ENCODE measurements at regions not wholly inside any gene's neighbourhood (a gene's known extent, or its start where the extent isn't known, plus 50 kb on each side); places are given as distances from the start of the nearest gene placed in this dataset.
"Not testable (repeated sequence)": the region's sequence is repeated elsewhere in the genome, so short reads cannot be mapped to it uniquely, and the experiment has no call there.

DNA sequence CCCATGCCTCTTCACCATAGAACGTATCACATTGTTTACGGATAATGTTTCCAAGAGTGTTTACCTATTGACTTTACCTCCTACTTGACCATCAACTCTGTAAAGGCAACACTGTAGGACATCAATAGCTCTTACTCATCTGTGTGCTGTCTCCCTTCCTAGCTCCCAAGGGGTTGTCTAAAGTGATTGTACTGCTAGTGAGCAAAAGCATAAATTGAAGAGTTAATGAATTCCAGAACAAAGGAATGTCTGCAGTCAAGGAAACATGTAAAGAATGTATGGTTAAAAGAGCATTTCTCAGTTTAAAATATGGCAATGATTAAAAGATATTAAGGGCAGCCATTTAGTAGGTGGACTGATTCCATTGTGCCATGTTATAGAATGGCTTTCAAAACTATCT is 985.4 kb downstream of the TBC1D32 start:
- DNase-seq: no peak

DNA sequence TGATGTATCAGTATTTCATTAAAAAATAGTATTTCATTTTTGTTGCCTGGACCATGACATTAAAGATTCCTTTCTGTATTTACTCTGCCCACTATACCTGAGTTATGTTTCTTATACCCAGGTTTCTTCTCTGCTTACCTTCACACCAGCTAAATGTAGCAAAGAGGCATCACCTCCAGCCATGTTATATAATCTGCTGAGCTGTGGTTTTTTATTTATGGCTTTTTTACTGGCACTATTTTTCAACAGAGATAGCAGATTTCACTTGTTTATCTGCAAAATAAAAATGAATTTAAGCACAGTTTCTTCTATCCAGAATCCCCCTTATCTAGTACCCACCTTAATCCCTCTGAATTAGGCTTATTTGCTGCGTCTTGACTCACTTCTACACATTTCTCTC is 979.0 kb upstream of the MAN1A1 start:
- DNase-seq: no peak

DNA sequence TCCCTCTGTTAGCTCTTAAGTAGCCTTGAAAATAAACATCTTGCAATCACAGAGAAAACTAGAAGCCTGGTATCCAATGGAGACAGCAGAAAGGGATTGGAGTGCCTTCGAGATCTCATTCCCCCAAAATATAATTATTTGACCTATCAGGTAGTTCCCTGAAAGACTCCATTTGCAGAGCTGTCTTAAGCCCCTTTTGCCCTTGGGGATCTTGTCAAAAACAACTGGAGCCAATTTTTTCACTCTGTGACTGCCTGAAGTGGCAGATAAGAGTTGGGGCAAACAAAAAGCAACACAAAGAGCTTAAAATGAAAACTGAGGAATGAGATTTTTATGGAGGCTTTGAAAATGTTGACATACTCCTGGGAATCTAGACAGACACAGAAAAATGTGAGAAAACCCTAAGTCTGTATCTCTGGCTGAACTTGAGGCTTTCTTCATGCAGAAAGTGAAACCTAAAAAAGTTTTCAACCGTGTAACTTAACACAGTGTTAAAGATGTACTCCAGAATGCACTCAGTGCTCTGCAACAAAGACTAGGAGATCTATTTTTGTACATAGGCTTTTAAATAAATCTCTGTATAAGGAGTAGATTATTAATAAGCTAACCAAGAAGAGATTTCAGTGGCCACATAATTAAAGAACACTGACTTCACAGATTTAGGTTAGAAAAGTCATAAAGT is 971.1 kb upstream of the MAN1A1 start:
- no peak for DNase-seq

DNA sequence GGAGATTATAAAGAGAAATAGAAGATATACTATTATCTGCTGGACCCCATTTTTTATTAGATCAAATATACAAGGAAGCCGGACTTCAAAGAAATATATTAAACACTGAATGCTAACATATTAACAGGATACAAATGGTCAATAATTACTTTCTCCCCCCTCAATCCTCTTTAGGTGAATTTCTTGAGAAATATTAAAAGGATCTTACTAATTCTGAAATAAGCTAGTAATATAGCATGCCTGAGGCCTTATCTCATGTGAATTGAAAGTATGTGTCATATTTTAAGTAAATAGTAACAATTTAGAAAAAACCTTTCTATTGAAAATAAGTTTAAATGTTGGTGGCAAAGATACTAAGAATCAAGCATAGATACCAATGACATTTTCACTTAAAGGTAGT is 954.7 kb upstream of the MAN1A1 start:
- no peak for DNase-seq

DNA sequence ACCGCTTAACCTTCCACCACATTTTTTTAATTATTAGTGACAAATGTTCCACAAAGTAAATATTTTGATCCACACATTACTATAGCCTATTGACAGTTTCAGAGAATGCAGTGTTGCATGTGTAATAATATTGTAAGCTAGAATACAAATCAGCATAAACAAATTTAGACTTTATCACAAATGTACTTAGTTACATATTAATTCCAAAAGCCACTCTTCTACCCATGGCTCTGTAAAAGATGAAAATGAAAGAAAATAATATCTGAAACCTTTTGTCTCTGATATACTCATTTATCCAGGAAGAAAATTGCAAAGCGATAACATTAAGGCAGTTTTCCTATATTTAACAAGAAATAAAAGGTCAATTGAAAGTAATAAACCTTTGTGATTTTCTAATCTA is 954.0 kb upstream of the MAN1A1 start:
- DNase-seq: no peak

DNA sequence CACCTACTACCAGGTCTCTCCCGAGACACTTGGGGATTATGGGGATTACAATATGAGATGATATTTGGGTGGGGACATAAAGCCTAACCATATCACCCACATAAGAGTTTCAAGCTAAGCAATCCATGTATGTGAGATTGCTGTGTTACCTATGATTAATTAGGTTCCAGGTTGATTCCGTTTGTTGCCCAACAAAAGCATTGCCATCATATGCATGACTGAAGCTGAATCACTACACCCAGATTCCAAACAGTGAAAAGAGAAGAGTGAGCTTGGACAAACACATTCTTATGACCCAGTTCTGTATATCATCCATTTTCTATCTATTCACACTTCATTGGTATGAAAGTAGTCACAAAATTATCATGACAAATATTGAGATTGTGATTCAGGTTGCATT is 952.5 kb upstream of the MAN1A1 start:
- DNase-seq: no peak

DNA sequence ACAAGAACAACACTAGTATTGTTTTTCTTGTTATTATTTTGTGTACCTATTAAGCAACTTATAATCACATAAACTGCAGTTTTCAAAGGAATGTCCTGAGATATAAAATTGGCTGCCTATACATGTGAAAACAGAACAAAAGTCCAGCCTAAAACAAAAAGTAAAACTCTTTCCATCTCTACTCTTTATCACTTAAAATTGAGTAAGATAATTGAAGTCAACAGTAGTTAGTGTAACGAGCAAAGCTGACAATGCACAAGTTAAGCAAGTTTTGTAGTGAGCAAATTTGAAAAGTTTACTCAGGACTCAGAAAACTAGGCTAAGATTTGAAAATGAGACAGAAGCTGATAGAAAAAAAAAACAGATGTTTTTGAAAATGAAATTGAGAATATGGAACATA is 941.4 kb upstream of the MAN1A1 start:
- DNase-seq: no peak

DNA sequence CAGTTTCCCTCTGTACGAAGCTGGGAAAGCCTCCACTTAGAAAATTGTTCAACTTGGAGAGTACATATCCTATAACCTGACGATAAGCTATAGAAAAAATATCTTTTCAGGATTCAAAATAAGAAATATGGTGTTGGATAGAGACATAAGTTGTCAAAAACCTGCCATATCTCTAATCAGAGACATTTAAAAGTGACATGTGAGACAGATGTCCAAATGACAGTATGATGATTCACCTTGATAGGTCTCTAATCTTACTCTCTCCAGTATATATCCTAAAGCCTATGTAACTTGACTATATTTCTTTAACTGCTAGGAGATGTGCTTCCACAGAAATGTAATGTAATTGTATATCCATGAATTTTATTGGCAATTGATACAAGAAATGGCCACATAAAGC is 932.4 kb upstream of the MAN1A1 start:
- no peak for DNase-seq

DNA sequence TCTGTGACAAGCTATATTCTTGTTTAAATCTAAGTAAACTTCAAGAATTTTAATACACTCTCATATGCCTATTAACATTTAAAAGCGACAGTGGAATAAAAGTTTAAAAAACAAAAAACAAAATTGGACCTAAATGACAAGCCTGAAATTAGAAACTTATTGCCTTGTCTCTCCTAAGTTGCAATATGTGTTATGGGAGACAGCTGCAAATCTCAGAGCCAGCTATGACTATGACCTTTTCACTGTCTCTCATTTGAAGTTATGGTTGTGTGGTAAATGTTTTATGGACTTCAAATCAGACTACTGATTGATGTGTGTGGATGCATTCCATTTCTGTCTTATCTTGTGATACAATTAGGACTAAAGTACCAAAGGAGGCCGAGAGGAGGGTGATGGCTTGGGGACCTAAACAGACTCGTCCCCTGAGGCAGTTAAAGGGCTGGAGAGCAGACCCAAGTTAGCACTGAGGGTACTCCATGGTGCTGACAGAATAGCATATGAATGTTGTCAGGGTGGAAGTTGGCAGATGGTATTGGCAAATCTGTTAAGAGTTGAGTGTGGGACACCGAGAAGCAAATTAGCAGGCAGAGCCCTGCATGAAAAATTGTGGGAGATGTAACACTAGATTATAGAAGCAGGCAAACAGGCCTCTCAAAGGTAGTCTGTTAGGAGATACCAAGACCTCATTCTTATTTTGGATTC is 930.1 kb upstream of the MAN1A1 start:
- DNase-seq: no peak

DNA sequence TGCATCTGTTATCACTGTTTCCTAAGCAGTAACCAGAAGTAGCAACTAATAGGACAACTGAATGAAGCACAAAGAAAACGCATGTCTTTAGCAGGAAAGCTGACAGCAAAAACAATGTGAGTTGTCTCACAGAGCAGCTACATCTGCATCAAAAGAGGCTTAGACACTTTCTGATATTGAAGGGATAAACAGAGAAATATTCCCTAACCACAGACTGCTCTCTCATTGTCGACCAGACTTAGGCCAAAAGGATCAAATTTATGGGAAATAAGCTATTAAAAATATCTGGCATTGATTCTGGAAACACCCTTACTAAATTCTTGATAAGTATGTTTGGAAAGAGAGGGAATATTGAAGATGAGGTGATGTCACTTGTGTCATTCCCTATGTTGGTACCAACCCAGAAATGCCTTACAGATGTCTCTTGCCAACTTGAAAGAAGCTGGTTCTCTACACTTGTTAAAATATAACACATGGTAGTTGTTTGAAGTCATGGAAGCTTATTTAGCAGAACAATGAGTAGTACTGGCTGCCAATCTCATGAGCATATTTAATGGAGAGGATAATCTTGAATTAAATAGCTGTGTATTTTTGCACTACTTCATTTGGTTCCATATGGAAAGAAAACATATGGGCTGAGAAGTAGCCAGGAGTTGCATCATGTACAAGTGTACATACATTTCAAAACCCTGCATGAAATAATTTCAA is 929.3 kb upstream of the MAN1A1 start:
- no peak for DNase-seq

DNA sequence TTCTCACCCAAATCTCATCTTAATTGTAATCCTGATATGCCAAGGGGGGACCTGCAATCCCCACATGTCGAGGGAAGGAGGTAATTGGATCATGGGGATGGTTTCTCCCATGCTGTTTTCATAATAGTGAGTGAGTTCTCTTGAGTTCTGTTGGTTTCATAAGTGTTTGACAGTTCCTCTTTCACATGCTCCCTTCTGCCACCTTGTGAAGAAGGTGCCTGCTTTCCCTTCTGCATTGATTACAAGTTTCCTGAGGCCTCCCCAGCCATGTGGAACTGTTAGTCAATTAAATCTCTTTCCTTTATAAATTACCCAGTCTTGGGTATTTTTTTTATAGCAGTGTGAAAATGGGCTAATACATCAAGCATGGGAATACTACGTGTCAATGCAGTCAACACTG is 925.0 kb upstream of the MAN1A1 start:
- no peak for DNase-seq

DNA sequence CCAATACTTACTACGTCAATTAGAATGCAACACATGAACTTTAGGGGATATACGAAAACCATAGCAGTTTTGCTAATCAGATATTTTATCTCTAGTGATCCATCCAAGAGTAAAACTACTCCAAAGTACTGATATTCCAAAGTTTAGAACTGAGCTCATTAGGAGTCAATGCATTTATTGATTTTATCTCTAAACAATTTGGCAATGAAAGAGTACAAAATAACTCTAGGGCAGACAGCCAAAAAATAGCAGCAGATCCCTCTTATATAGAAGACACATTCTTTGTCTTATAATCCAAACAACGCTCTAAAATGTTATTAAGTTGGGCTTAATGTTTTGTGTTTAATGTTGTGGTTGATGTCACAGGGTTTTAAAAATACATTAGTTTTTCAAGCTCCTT is 923.9 kb upstream of the MAN1A1 start:
- DNase-seq: no peak

DNA sequence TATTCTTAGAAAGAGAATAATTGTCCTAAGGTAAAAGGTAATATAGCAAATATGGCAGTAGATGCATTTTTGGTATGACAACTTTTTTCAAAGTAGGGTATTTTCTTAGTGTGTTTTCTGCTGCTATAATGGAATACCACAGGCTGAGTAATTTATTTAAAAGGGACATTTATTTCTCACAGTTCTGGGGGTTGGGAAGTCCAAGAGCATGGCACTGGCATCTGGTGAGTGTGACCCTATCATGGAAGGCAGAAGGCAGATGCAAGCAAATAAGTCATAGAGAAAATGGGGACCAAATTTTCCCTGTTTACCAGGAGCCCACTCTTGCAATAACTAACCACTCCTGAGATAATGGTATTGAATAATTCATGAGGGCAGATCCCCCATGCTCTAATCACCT is 922.5 kb upstream of the MAN1A1 start:
- no peak for DNase-seq

DNA sequence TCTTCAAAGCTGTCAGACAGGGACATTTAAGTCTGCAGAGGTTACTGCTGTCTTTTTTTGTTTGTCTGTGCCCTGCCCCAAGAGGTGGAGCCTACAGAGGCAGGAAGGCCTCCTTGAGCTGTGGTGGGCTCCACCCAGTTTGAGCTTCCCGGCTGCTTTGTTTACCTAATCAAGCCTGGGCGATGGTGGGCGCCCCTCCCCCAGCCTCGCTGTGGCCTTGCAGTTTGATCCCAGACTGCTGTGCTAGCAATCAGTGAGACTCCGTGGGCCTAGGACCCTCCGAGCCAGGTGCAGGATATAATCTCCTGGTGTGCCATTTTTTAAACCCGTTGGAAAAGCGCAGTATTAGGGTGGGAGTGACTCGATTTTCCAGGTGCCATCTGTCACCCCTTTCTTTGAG is 918.7 kb upstream of the MAN1A1 start:
- not testable (repeated sequence) for DNase-seq

DNA sequence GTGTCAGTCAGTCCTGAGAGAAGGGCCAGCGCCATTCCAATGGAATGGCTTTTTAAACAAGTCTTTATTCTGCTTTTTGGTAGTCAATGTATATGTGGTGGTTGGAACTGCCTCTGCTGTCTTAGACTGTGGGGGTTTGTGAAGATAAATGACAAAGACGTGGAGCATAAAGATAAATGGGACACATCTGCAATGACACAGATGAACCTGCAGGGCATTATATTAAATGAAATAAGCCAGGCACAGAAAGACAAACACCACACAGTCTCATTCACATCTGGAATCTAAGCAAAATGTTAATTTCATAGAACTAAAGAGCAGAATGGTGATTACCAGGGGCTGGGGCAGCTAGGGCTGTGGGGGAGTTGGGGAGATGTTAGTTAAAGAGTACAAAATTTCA is 912.8 kb upstream of the MAN1A1 start:
- no peak for DNase-seq

DNA sequence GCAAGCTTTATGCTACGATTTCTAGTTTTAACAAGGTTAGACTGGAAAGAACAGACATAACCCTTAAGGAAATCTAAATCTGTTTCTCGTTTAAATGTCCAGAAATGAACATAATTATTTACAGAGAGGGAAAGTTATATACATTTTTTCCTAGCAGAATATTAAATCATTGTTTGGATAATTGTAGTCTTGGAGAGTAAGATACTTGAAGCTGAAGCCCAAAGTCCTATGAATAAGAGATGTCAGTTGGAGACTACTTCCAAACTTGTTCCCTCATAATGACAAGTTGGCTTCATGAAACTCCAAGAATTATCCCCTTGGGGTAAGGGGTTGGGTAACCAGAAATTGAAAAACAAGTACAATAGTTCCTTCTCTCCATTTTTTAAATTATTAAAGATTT is 911.1 kb upstream of the MAN1A1 start:
- DNase-seq: no peak

DNA sequence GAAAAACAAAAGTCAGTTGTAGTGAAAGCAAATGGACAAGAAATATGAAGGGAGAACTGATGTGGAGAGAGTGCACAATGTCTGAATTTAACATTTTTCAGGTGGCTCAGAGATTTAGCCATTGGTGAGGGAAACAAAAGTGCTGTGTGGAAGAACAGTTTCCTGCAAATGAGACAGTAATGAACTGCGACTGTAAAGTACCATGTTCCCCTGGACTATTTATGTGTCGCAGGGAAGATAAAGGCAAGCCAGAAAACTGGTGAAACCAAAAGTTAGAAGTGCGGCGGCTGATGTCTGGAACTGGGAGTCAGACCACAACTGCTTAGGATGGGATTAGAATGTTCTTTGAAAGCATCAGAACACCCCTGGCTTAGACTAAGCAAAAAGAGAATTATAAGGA is 905.1 kb upstream of the MAN1A1 start:
- no peak for DNase-seq

DNA sequence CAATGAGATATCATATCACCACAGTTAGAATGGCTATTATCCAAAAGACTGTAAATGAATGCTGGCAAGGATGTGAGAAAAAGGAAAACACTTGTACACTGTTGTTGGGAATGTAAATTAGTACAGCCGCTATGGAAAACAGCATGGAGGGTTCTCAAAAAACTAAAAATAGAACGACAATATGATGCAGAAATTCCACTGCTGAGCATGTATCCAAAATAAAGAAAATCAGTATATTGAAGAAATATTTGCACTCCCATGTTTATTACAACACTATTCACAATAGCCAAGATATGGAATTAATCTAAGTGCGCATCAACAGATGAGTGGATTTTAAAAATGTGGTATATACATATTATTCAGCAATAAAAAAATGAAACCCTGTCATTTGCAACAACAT is 898.9 kb upstream of the MAN1A1 start:
- no peak for DNase-seq

DNA sequence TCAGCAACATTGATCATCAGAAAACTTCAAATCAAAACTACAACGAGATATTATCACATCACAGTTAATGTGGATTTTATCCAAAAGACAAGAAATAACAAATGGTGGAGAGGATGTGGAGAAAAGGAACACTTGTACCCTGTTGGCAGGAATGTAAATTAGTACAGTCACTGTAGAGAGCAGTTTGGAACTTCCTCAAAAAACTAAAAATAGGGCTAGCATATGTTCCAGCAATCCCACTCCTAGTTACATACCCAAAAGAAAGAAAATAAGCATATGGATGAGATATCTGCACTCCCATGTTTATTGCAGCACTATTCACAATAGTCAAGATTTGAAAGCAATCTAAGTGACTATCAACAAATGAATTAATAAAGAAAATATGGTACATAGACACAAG is 887.7 kb upstream of the MAN1A1 start:
- no peak for DNase-seq

DNA sequence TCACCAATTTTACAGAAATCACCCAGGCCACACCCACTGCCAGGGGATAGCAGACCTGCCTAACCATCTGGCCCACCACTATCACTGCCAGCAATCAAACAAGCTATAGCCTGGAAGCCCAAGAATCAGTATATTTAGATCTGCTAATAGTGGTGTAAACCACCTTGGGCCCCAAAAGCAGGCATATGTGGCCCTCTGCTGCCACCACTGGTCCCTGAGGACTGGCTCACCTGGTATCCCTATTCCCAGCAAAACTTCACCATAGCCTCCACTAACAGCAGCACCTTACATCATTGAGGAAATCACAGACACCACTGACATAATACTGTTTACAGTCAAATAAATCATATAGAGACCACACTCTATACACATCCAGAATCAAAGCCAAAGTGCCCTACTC is 880.4 kb upstream of the MAN1A1 start:
- DNase-seq: no peak

DNA sequence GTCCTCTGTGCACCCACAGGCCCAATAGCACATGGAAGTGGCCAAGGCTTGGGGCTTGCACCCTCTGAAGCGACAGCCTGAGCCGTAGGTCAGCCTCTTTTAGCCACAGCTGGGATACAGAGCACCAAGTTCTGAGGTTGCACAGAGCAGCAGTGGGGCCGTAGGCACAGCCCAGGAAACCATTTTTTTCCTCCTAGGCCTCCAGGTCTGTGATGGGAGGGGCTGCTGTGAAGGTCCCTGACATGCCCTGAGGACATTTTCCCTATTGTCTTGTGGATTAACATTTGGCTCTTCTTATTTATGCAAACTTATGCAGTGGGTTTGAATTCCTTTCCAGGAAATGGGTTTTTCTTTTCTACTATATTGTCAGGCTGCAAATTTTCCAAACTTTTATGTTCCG is 878.7 kb upstream of the MAN1A1 start:
- no peak for DNase-seq

DNA sequence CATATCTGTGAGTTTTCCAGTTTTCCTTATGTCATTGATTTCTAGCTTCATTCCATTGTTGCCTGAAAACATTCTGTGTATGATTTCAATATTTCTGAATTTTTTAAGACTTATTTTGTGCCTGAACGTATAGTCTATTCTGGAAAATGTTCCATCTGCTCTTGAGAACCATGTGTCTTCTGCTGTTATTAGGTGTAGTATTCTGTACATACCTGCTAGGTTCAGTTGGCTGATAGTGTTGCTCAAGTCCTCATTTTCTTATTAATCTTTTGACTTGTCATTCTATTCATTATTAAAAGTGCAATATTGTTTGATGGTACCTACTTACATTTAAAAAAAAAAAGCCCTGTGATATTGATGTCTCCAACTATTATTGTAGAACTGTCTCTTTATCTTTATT is 869.8 kb upstream of the MAN1A1 start:
- no peak for DNase-seq

DNA sequence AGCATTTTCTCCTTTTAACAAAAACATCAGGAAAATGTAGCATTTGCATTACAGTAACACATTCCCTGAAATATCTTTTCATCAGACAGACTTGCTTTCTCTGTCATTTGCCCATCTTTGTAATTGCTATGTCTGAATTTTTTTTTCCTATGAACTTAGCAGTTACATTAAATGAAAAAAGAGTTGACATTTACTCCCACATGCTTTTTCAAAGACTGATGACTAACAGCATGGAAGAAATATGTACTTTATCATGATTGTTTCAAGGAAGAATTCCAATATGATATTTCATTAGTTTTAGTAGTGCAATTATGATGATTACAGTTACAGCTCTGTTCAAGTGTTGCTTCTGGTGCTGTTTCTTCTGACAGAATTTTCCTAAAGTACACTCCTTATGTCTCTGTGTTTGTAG is 864.5 kb upstream of the MAN1A1 start:
- no peak for DNase-seq
